ENCODE measurements at regions not wholly inside any gene's neighbourhood (a gene's known extent, or its start where the extent isn't known, plus 50 kb on each side); places are given as distances from the start of the nearest gene placed in this dataset.

- WGBS (ENCODE audit: insufficient coverage): 80% methylated on average over 1 of the region's 3 CpGs
- Histone ChIP-seq H3K4me1 (ENCODE audit: control insufficient read depth, insufficient read depth, low read length) (no peaks in the 10 kb centered on the region), H3K9me3 (replicated peaks; ENCODE audit: control insufficient read depth, low read depth, low read length) (no peaks in the 10 kb centered on the region), H3K27me3 (ENCODE audit: control insufficient read depth, insufficient read depth, low read length) (no peaks in the 10 kb centered on the region), H3K4me3 (ENCODE audit: low read length) (no peak overlapping the region), H3K36me3 (ENCODE audit: control insufficient read depth, insufficient read depth, low read length) (no peaks in the 10 kb centered on the region), H3K27ac (ENCODE audit: low read length) (no peak overlapping the region)
- DNase-seq: no peak
These were observed 1456.1 kb downstream of the GATA3 start for GRCh38 chr10:9510626-9511025.

- 45% methylated on average over 2 of the region's 6 CpGs for WGBS (ENCODE audit: insufficient coverage)
- no peaks in the 10 kb centered on the region for H3K4me1 ChIP-seq (ENCODE audit: control insufficient read depth, insufficient read depth, low read length)
- H3K27me3 ChIP-seq (ENCODE audit: control insufficient read depth, insufficient read depth, low read length): no peaks in the 10 kb centered on the region
- no peaks in the 10 kb centered on the region for H3K36me3 ChIP-seq (ENCODE audit: control insufficient read depth, insufficient read depth, low read length)
- no peak overlapping the region for H3K27ac ChIP-seq (ENCODE audit: low read length)
- no peak for DNase-seq
- no peak overlapping the region for H3K4me3 ChIP-seq (ENCODE audit: low read length)
- H3K9me3 ChIP-seq (replicated peaks; ENCODE audit: control insufficient read depth, low read depth, low read length): no peaks in the 10 kb centered on the region
These were observed 1461.4 kb downstream of the GATA3 start for GRCh38 chr10:9515922-9516321.

- Histone ChIP-seq H3K9me3 (replicated peaks; ENCODE audit: control insufficient read depth, low read depth, low read length) (no peaks in the 10 kb centered on the region), H3K27me3 (ENCODE audit: control insufficient read depth, insufficient read depth, low read length) (no peaks in the 10 kb centered on the region), H3K36me3 (ENCODE audit: control insufficient read depth, insufficient read depth, low read length) (no peaks in the 10 kb centered on the region), H3K4me3 (ENCODE audit: low read length) (no peak overlapping the region), H3K4me1 (ENCODE audit: control insufficient read depth, insufficient read depth, low read length) (no peaks in the 10 kb centered on the region), H3K27ac (ENCODE audit: low read length) (no peak overlapping the region)
- WGBS (ENCODE audit: insufficient coverage): 93% methylated on average over 2 of the region's 4 CpGs
- no peak for DNase-seq
These were observed 1481.3 kb downstream of the GATA3 start for GRCh38 chr10:9535744-9536143.

GRCh38 chr10:9545073-9545472, 1472.6 kb upstream of the CELF2 start:
- no peaks in the 10 kb centered on the region for H3K4me1 ChIP-seq (ENCODE audit: control insufficient read depth, insufficient read depth, low read length)
- no peak overlapping the region for H3K4me3 ChIP-seq (ENCODE audit: low read length)
- H3K36me3 ChIP-seq (ENCODE audit: control insufficient read depth, insufficient read depth, low read length): no peaks in the 10 kb centered on the region
- no CpG with 5 or more reads among the region's 2 CpGs for WGBS (ENCODE audit: insufficient coverage)
- no peak overlapping the region for H3K27ac ChIP-seq (ENCODE audit: low read length)
- no peaks in the 10 kb centered on the region for H3K27me3 ChIP-seq (ENCODE audit: control insufficient read depth, insufficient read depth, low read length)
- peak; percentile 7 for DNase-seq
- no peaks in the 10 kb centered on the region for H3K9me3 ChIP-seq (replicated peaks; ENCODE audit: control insufficient read depth, low read depth, low read length)

GRCh38 chr10:9547936-9548904, 1469.5 kb upstream of the CELF2 start:
- DNase-seq: peak; percentile 60
- H3K27me3 ChIP-seq (ENCODE audit: control insufficient read depth, insufficient read depth, low read length): no peaks in the 10 kb centered on the region
- no peak overlapping the region for H3K27ac ChIP-seq (ENCODE audit: low read length)
- no peak overlapping the region for H3K4me3 ChIP-seq (ENCODE audit: low read length)
- H3K4me1 ChIP-seq (ENCODE audit: control insufficient read depth, insufficient read depth, low read length): no peaks in the 10 kb centered on the region
- H3K9me3 ChIP-seq (replicated peaks; ENCODE audit: control insufficient read depth, low read depth, low read length): no peaks in the 10 kb centered on the region
- no CpG with 5 or more reads among the region's 3 CpGs for WGBS (ENCODE audit: insufficient coverage)
- no peaks in the 10 kb centered on the region for H3K36me3 ChIP-seq (ENCODE audit: control insufficient read depth, insufficient read depth, low read length)

- no CpG with 5 or more reads among the region's 2 CpGs for WGBS (ENCODE audit: insufficient coverage)
- H3K4me3 ChIP-seq (ENCODE audit: low read length): no peak overlapping the region
These were observed 1466.9 kb upstream of the CELF2 start for GRCh38 chr10:9550810-9551209.

GRCh38 chr10:9554321-9554720, 1463.4 kb upstream of the CELF2 start:
- H3K4me1 ChIP-seq (ENCODE audit: control insufficient read depth, insufficient read depth, low read length): no peaks in the 10 kb centered on the region
- H3K27ac ChIP-seq (ENCODE audit: low read length): no peak overlapping the region
- WGBS (ENCODE audit: insufficient coverage): 17% methylated on average over 1 of the region's 1 CpG
- no peak for DNase-seq
- no peak overlapping the region for H3K4me3 ChIP-seq (ENCODE audit: low read length)
- no peaks in the 10 kb centered on the region for H3K27me3 ChIP-seq (ENCODE audit: control insufficient read depth, insufficient read depth, low read length)
- H3K36me3 ChIP-seq (ENCODE audit: control insufficient read depth, insufficient read depth, low read length): no peaks in the 10 kb centered on the region
- no peaks in the 10 kb centered on the region for H3K9me3 ChIP-seq (replicated peaks; ENCODE audit: control insufficient read depth, low read depth, low read length)

More at GRCh38 chr10:9550810-9551209, 1466.9 kb upstream of the CELF2 start:
- H3K27ac ChIP-seq (ENCODE audit: low read length): no peak overlapping the region
- no peaks in the 10 kb centered on the region for H3K9me3 ChIP-seq (replicated peaks; ENCODE audit: control insufficient read depth, low read depth, low read length)
- no peaks in the 10 kb centered on the region for H3K36me3 ChIP-seq (ENCODE audit: control insufficient read depth, insufficient read depth, low read length)
- DNase-seq: no peak
- no peaks in the 10 kb centered on the region for H3K4me1 ChIP-seq (ENCODE audit: control insufficient read depth, insufficient read depth, low read length)
- H3K27me3 ChIP-seq (ENCODE audit: control insufficient read depth, insufficient read depth, low read length): no peaks in the 10 kb centered on the region

- Histone ChIP-seq H3K4me3 (ENCODE audit: low read length) (no peak overlapping the region), H3K36me3 (ENCODE audit: control insufficient read depth, insufficient read depth, low read length) (no peaks in the 10 kb centered on the region), H3K27ac (ENCODE audit: low read length) (no peak overlapping the region), H3K4me1 (ENCODE audit: control insufficient read depth, insufficient read depth, low read length) (no peaks in the 10 kb centered on the region), H3K9me3 (replicated peaks; ENCODE audit: control insufficient read depth, low read depth, low read length) (no peaks in the 10 kb centered on the region), H3K27me3 (ENCODE audit: control insufficient read depth, insufficient read depth, low read length) (no peaks in the 10 kb centered on the region)
- WGBS (ENCODE audit: insufficient coverage): no CpG with 5 or more reads among the region's 3 CpGs
- no peak for DNase-seq
These were observed 1456.7 kb upstream of the CELF2 start for GRCh38 chr10:9560976-9561375.

- WGBS (ENCODE audit: insufficient coverage): 0% methylated on average over 1 of the region's 1 CpG
These were observed 1455.7 kb upstream of the CELF2 start for GRCh38 chr10:9561821-9562505.

GRCh38 chr10:9577746-9578145, 1439.9 kb upstream of the CELF2 start:
- peak; percentile 95 for DNase-seq
- no peaks in the 10 kb centered on the region for H3K27me3 ChIP-seq (ENCODE audit: control insufficient read depth, insufficient read depth, low read length)
- no CpG with 5 or more reads among the region's 1 CpG for WGBS (ENCODE audit: insufficient coverage)

More at GRCh38 chr10:9561821-9562505, 1455.7 kb upstream of the CELF2 start:
- Histone ChIP-seq H3K4me1 (ENCODE audit: control insufficient read depth, insufficient read depth, low read length) (no peaks in the 10 kb centered on the region), H3K9me3 (replicated peaks; ENCODE audit: control insufficient read depth, low read depth, low read length) (no peaks in the 10 kb centered on the region), H3K4me3 (ENCODE audit: low read length) (no peak overlapping the region), H3K27ac (ENCODE audit: low read length) (no peak overlapping the region), H3K36me3 (ENCODE audit: control insufficient read depth, insufficient read depth, low read length) (no peaks in the 10 kb centered on the region), H3K27me3 (ENCODE audit: control insufficient read depth, insufficient read depth, low read length) (no peaks in the 10 kb centered on the region)
- DNase-seq: no peak

More at GRCh38 chr10:9577746-9578145, 1439.9 kb upstream of the CELF2 start:
- H3K36me3 ChIP-seq (ENCODE audit: control insufficient read depth, insufficient read depth, low read length): no peaks in the 10 kb centered on the region
- no peak overlapping the region for H3K4me3 ChIP-seq (ENCODE audit: low read length)
- H3K27ac ChIP-seq (ENCODE audit: low read length): no peak overlapping the region
- H3K4me1 ChIP-seq (ENCODE audit: control insufficient read depth, insufficient read depth, low read length): no peaks in the 10 kb centered on the region
- H3K9me3 ChIP-seq (replicated peaks; ENCODE audit: control insufficient read depth, low read depth, low read length): no peaks in the 10 kb centered on the region
